Glutamatergic neuron (in vitro differentiated cells): ENCODE measurements at regions not wholly inside any gene's neighbourhood (a gene's known extent, or its start where the extent isn't known, plus 50 kb on each side); places are given as distances from the start of the nearest gene placed in this dataset.

ENCODE experiments used
- DNase-seq: peaks from one replicate; pipeline ENCODE4 v3.0.0; 2022
- H3K27ac Mint-ChIP-seq: one replicate; pipeline ENCODE4 v1.8.0; 2020; ENCODE audit warnings: mild to moderate bottlenecking, mixed read lengths, inconsistent platforms; ENCODE audit not compliant: unreplicated experiment
- H3K27me3 Mint-ChIP-seq: one replicate; pipeline ENCODE4 v1.8.0; 2020; ENCODE audit warnings: mild to moderate bottlenecking, moderate library complexity, mixed read lengths, inconsistent platforms; ENCODE audit not compliant: unreplicated experiment
- H3K36me3 Mint-ChIP-seq: one replicate; pipeline ENCODE4 v1.8.0; 2020; ENCODE audit warnings: mild to moderate bottlenecking, mixed read lengths, inconsistent platforms; ENCODE audit not compliant: unreplicated experiment
- H3K4me1 Mint-ChIP-seq: one replicate; pipeline ENCODE4 v1.8.0; 2020; ENCODE audit warnings: mild to moderate bottlenecking, low read depth, mixed read lengths, inconsistent platforms; ENCODE audit not compliant: unreplicated experiment
- H3K4me3 Mint-ChIP-seq: one replicate; pipeline ENCODE4 v1.8.0; 2020; ENCODE audit warnings: mild to moderate bottlenecking, mixed read lengths, inconsistent platforms; ENCODE audit not compliant: unreplicated experiment
- H3K9me3 Mint-ChIP-seq: one replicate; pipeline ENCODE4 v1.8.0; 2020; ENCODE audit warnings: mild to moderate bottlenecking, moderate library complexity, mixed read lengths, inconsistent platforms; ENCODE audit not compliant: unreplicated experiment
- TF ChIP-seq, protein P1 (sequence below): fragments of 200-600 bp; sonication (generic); IDR thresholded peaks from one replicate; pipeline ENCODE4 v1.5.0; 2021; ENCODE audit not compliant: partially characterized antibody, unreplicated experiment

DNA sequence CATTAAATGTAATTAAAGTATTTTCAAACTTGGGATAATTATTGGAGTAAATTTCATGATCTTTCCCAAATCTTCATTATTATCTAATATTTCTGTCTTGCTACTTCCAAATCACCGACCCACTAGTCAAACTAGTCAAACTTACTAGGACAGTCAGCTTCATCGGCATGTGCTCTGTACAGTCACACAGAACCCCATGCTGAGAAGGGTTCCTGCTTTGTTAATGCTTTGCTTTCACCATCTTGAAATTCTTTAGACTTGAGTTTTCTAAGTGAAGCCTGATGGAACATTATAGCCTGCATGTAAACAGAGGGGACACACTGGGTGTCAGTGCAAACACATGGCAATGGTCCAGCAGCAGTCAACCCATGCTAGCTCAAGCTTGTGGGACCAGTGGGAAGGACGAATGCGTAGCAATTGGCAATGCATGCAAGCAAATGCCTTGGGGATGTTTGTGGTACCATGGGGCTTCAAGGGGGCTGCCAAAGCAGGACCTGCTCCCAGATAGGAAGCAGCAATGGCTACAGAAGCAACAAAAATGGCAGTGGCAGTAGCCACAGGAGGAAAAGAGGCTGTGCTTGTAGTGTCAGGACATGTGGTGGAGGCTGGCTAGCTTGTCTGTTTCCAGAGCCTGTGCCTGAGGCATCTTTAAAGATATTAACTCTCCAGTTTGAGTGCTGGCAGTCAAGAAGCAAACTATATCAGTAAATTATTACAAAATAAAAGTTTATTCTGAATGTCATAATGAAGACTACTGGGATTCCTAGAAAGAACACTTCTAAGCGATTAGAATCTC is 441.1 kb upstream of the SEMA3D start:
- Mint-ChIP-seq H3K4me1 (no peaks in the 10 kb centered on the region), H3K27me3 (no peaks in the 10 kb centered on the region), H3K4me3 (no peak overlapping the region), H3K9me3 (no peaks in the 10 kb centered on the region), H3K36me3 (no peaks in the 10 kb centered on the region), H3K27ac (no peak overlapping the region)
- DNase-seq: no peak
- TF ChIP-seq, protein P1, sequence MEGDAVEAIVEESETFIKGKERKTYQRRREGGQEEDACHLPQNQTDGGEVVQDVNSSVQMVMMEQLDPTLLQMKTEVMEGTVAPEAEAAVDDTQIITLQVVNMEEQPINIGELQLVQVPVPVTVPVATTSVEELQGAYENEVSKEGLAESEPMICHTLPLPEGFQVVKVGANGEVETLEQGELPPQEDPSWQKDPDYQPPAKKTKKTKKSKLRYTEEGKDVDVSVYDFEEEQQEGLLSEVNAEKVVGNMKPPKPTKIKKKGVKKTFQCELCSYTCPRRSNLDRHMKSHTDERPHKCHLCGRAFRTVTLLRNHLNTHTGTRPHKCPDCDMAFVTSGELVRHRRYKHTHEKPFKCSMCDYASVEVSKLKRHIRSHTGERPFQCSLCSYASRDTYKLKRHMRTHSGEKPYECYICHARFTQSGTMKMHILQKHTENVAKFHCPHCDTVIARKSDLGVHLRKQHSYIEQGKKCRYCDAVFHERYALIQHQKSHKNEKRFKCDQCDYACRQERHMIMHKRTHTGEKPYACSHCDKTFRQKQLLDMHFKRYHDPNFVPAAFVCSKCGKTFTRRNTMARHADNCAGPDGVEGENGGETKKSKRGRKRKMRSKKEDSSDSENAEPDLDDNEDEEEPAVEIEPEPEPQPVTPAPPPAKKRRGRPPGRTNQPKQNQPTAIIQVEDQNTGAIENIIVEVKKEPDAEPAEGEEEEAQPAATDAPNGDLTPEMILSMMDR: no peak

- TF ChIP-seq, protein P1: no peak
- H3K36me3 Mint-ChIP-seq: no peaks in the 10 kb centered on the region
- no peaks in the 10 kb centered on the region for H3K9me3 Mint-ChIP-seq
- H3K4me3 Mint-ChIP-seq: no peak overlapping the region
- no peak overlapping the region for H3K27ac Mint-ChIP-seq
- DNase-seq: no peak
- H3K4me1 Mint-ChIP-seq: no peaks in the 10 kb centered on the region
- no peaks in the 10 kb centered on the region for H3K27me3 Mint-ChIP-seq
Measured at GRCh38 chr7:85622059-85622458, 435.2 kb upstream of the SEMA3D start.

- H3K9me3 Mint-ChIP-seq: no peaks in the 10 kb centered on the region
- no peaks in the 10 kb centered on the region for H3K4me1 Mint-ChIP-seq
- H3K36me3 Mint-ChIP-seq: no peaks in the 10 kb centered on the region
- no peak for DNase-seq
- TF ChIP-seq, protein P1: no peak
- H3K27ac Mint-ChIP-seq: no peak overlapping the region
- H3K27me3 Mint-ChIP-seq: no peaks in the 10 kb centered on the region
- H3K4me3 Mint-ChIP-seq: no peak overlapping the region
Measured at GRCh38 chr7:85620936-85621685, 434.3 kb upstream of the SEMA3D start.

DNA sequence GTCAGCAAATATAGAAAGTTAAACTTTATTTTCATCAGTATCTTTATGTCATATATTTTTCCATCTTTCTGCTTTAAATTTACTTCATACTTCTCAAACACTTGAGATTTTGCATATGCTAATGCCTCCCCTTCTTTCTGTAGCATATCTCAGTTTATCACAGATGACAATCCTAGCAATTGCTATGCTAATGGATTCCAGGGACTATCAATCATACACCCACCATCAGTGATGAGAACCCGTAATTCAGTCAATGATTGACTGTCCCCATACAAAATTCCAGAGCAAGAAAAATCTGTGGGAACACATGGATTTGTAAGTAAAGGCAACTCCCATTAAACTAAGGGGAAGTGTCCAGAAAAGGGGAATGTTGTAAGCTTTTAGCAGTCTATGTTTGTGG is 432.4 kb upstream of the SEMA3D start:
- TF ChIP-seq, protein P1: no peak
- no peak overlapping the region for H3K4me3 Mint-ChIP-seq
- H3K4me1 Mint-ChIP-seq: no peaks in the 10 kb centered on the region
- no peak for DNase-seq
- H3K9me3 Mint-ChIP-seq: no peaks in the 10 kb centered on the region
- H3K36me3 Mint-ChIP-seq: peaks cover 7% of the 10 kb centered on the region
- H3K27me3 Mint-ChIP-seq: peaks cover 2% of the 10 kb centered on the region
- H3K27ac Mint-ChIP-seq: no peak overlapping the region

- TF ChIP-seq, protein P1: no peak
- H3K27me3 Mint-ChIP-seq: peaks cover 2% of the 10 kb centered on the region
- H3K9me3 Mint-ChIP-seq: no peaks in the 10 kb centered on the region
- no peaks in the 10 kb centered on the region for H3K4me1 Mint-ChIP-seq
- DNase-seq: no peak
- peaks cover 7% of the 10 kb centered on the region for H3K36me3 Mint-ChIP-seq
- no peak overlapping the region for H3K27ac Mint-ChIP-seq
- H3K4me3 Mint-ChIP-seq: no peak overlapping the region
Measured at GRCh38 chr7:85614684-85615083, 427.8 kb upstream of the SEMA3D start.
